NT2/D1 (cell line): ENCODE measurements at regions not wholly inside any gene's neighbourhood (a gene's known extent, or its start where the extent isn't known, plus 50 kb on each side); places are given as distances from the start of the nearest gene placed in this dataset.

Experiments used
- SUZ12 ChIP-seq: IDR thresholded peaks from 2 replicates; pipeline ENCODE4 v1.6.1; 2011; ENCODE audit not compliant: insufficient read length, insufficient read depth; ENCODE audit errors: extremely low read depth
- YY1 ChIP-seq: IDR thresholded peaks from 2 replicates; pipeline ENCODE4 v1.6.1; 2011; ENCODE audit not compliant: insufficient read length, insufficient read depth

DNA sequence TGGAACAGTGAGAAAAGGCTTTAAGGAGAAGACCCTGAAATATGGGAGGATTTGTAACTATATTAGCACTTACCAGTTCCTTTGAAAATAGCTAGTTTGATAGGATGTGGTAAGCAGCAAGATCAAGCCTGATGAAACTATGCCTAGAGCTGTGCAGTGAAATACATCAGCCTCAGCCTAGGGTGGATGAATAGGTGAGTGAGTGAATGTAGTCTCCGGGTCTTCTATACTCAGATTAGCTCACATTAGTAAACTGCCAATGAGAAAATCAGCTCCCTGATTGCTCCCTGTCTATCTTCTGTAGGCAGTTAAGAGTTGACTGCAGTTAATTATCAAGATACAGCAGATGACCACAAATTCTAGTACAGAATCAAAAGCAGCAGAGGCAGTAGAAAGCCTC, 89.6 kb downstream of the ELAPOR2 start:
- TF ChIP-seq YY1 (no peak), SUZ12 (no peak)
